ENCODE measurements at regions not wholly inside any gene's neighbourhood (a gene's known extent, or its start where the extent isn't known, plus 50 kb on each side); places are given as distances from the start of the nearest gene placed in this dataset.

GRCh38 chr10:78416031-78417011, 382.7 kb downstream of the RPS24 start:
- no peak for ATAC-seq
- intact Hi-C loops (cut with DNase I; ENCODE audit: low total_unique reads), result no loop called here
- no peak for DNase-seq

GRCh38 chr10:78417425-78418370, 384.0 kb downstream of the RPS24 start:
- no peak overlapping the region for H3K27ac ChIP-seq
- in situ Hi-C loops (cut with MboI; ENCODE audit: low sequenced_read_pairs in 4 of 4), result loop anchor here in 1 of 4 donors (25.0 kb wide), 1 partner anchor 770 kb away; no protein-coding TSS in a partner anchor
- intact Hi-C loops (cut with DNase I; ENCODE audit: low total_unique reads), result no loop called here
- H3K4me1 ChIP-seq, result no peaks in the 10 kb centered on the region
- TF ChIP-seq CTCF (IDR thresholded peaks at IDR 0.05 in 4 of 5, conservative IDR thresholded peaks at IDR 0.05 in 1 of 5), result no peak
- TF ChIP-seq POLR2A (IDR thresholded peaks at IDR 0.05), result no peak
- no peaks in the 10 kb centered on the region for H3K27me3 ChIP-seq
- H3K9me3 ChIP-seq, result no peaks in the 10 kb centered on the region
- DNase-seq (no peak), ATAC-seq (no peak)
- H3K4me3 ChIP-seq, result no peak overlapping the region
- H3K36me3 ChIP-seq, result no peaks in the 10 kb centered on the region

More at GRCh38 chr10:78416031-78417011, 382.7 kb downstream of the RPS24 start:
- Histone ChIP-seq H3K27ac (no peak overlapping the region), H3K4me3 (no peak overlapping the region), H3K9me3 (no peaks in the 10 kb centered on the region), H3K27me3 (no peaks in the 10 kb centered on the region), H3K36me3 (no peaks in the 10 kb centered on the region), H3K4me1 (no peaks in the 10 kb centered on the region)
- no peak for TF ChIP-seq CTCF (IDR thresholded peaks at IDR 0.05 in 4 of 5, conservative IDR thresholded peaks at IDR 0.05 in 1 of 5)
- in situ Hi-C loops (cut with MboI; ENCODE audit: low sequenced_read_pairs in 4 of 4), result loop anchor here in 1 of 4 donors (25.0 kb wide), 1 partner anchor 771 kb away; no protein-coding TSS in a partner anchor

- no peak for DNase-seq
- Histone ChIP-seq H3K9me3 (no peaks in the 10 kb centered on the region), H3K36me3 (no peaks in the 10 kb centered on the region), H3K27me3 (no peaks in the 10 kb centered on the region), H3K4me1 (no peaks in the 10 kb centered on the region), H3K27ac (no peak overlapping the region), H3K4me3 (no peak overlapping the region)
- no peak for ATAC-seq
- in situ Hi-C loops (cut with MboI; ENCODE audit: low sequenced_read_pairs in 4 of 4), result loop anchor here in 1 of 4 donors (25.0 kb wide), 1 partner anchor 768 kb away; no protein-coding TSS in a partner anchor
- TF ChIP-seq CTCF (IDR thresholded peaks at IDR 0.05 in 4 of 5, conservative IDR thresholded peaks at IDR 0.05 in 1 of 5), result no peak
- no peak for TF ChIP-seq POLR2A (IDR thresholded peaks at IDR 0.05)
- intact Hi-C loops (cut with DNase I; ENCODE audit: low total_unique reads), result no loop called here
These were observed 386.0 kb downstream of the RPS24 start for GRCh38 chr10:78419481-78420265.

Data from gastrocnemius medialis (tissue), 4 donors.